ENCODE measurements at regions not wholly inside any gene's neighbourhood (a gene's known extent, or its start where the extent isn't known, plus 50 kb on each side); places are given as distances from the start of the nearest gene placed in this dataset.

GRCh38 chr5:111603446-111603827, 91.1 kb upstream of the STARD4 start:
- Mint-ChIP-seq H3K9me3 (no peaks in the 10 kb centered on the region), H3K27ac (no peak overlapping the region), H3K4me1 (peaks cover 21% of the 10 kb centered on the region), H3K4me3 (no peak overlapping the region), H3K27me3 (ENCODE audit: low read depth, poor library complexity) (no peaks in the 10 kb centered on the region), H3K36me3 (ENCODE audit: low read depth) (no peaks in the 10 kb centered on the region)
- DNase-seq = no peak
- TF ChIP-seq CTCF (IDR thresholded peaks at IDR 0.05) = no peak

GRCh38 chr5:111602817-111603445, 90.6 kb upstream of the STARD4 start:
- peaks cover 21% of the 10 kb centered on the region for H3K4me1 Mint-ChIP-seq
- H3K4me3 Mint-ChIP-seq = no peak overlapping the region
- TF ChIP-seq CTCF (IDR thresholded peaks at IDR 0.05) = no peak
- H3K9me3 Mint-ChIP-seq = no peaks in the 10 kb centered on the region
- no peak for DNase-seq
- H3K27me3 Mint-ChIP-seq (ENCODE audit: low read depth, poor library complexity) = no peaks in the 10 kb centered on the region
- no peaks in the 10 kb centered on the region for H3K36me3 Mint-ChIP-seq (ENCODE audit: low read depth)
- no peak overlapping the region for H3K27ac Mint-ChIP-seq

- no peaks in the 10 kb centered on the region for H3K27me3 Mint-ChIP-seq (ENCODE audit: low read depth, poor library complexity)
- peaks cover 19% of the 10 kb centered on the region for H3K4me1 Mint-ChIP-seq
- no peak overlapping the region for H3K4me3 Mint-ChIP-seq
- no peaks in the 10 kb centered on the region for H3K36me3 Mint-ChIP-seq (ENCODE audit: low read depth)
- H3K27ac Mint-ChIP-seq = no peak overlapping the region
- no peaks in the 10 kb centered on the region for H3K9me3 Mint-ChIP-seq
- TF ChIP-seq CTCF (IDR thresholded peaks at IDR 0.05) = no peak
- no peak for DNase-seq
These were observed 86.7 kb upstream of the STARD4 start for GRCh38 chr5:111598996-111599395.

GRCh38 chr5:111597491-111597890, 85.2 kb upstream of the STARD4 start:
- no peak for TF ChIP-seq CTCF (IDR thresholded peaks at IDR 0.05)
- no peak for DNase-seq
- Mint-ChIP-seq H3K4me3 (no peak overlapping the region), H3K4me1 (peaks cover 6% of the 10 kb centered on the region), H3K9me3 (no peaks in the 10 kb centered on the region), H3K36me3 (ENCODE audit: low read depth) (no peaks in the 10 kb centered on the region), H3K27me3 (ENCODE audit: low read depth, poor library complexity) (peaks cover 4% of the 10 kb centered on the region), H3K27ac (no peak overlapping the region)

- Mint-ChIP-seq H3K27me3 (ENCODE audit: low read depth, poor library complexity) (peaks cover 4% of the 10 kb centered on the region), H3K36me3 (ENCODE audit: low read depth) (no peaks in the 10 kb centered on the region), H3K9me3 (no peaks in the 10 kb centered on the region), H3K4me3 (no peak overlapping the region), H3K4me1 (peaks cover 1% of the 10 kb centered on the region), H3K27ac (no peak overlapping the region)
- no peak for DNase-seq
- TF ChIP-seq CTCF (IDR thresholded peaks at IDR 0.05) = no peak
These were observed 84.4 kb upstream of the STARD4 start for GRCh38 chr5:111596705-111597104.

GRCh38 chr5:111595425-111595824, 83.1 kb upstream of the STARD4 start:
- Mint-ChIP-seq H3K4me1 (no peaks in the 10 kb centered on the region), H3K36me3 (ENCODE audit: low read depth) (no peaks in the 10 kb centered on the region), H3K4me3 (no peak overlapping the region), H3K27me3 (ENCODE audit: low read depth, poor library complexity) (peaks cover 4% of the 10 kb centered on the region), H3K9me3 (no peaks in the 10 kb centered on the region), H3K27ac (no peak overlapping the region)
- DNase-seq = no peak
- TF ChIP-seq CTCF (IDR thresholded peaks at IDR 0.05) = no peak

All from nephron progenitor cell (in vitro differentiated cells).